ENCODE measurements at regions not wholly inside any gene's neighbourhood (a gene's known extent, or its start where the extent isn't known, plus 50 kb on each side); places are given as distances from the start of the nearest gene placed in this dataset.

DNA sequence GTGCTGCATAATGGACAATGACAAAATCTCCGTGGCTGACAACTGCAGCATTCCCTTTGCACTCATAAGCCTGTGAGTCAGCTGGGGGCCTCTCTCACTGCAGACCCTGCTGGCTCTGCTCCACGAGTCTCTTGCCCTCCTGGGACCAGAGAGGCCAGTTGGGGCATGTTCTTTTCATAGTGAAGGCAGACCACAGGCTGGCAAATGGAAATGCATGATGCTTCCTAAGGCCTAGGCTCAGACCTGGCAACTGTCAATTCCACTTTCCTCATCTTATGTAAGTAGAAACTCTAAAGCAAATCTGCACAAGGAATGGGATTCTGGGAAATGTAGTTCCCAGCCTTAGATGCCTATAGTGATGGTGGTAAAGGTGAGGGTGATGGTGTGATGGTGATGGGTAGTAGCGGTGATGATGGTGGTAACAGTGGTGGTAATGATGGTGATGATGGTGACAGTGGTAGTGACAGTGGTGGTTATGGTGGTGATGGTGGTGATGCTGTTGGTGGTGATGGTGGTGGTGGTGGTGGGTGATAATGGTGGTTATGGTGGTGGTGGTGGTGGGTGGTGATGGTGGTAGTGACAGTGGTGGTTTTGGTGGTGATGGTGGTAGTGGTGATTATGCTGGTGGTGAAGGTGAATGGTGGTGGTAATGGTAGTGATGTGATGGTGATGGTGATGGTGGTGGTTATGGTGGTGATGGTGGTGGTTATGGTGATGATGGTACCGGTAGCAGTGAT is 185.8 kb upstream of the ARL4C start:
- H2BK15ac ChIP-seq (ENCODE audit: low read depth, low read length): no peak overlapping the region
- Mint-ChIP-seq H3K4me3 (peak overlapping the region in 1 of 2 experiments; percentile 48; a peak in 2 of 5 replicates), H3K36me3 (ENCODE audit: insufficient read depth in 1 of 3, low read depth in 3 of 3) (peaks cover 3 to 23% (median 7%) of the 10 kb centered on the region in 3 experiments; a peak in 6 of 7 replicates), H3K27ac (peak overlapping the region; percentile 53 to 99 (median 54); a peak in 6 of 7 replicates), H3K27me3 (ENCODE audit: low read depth) (no peaks in the 10 kb centered on the region; the same call in 1 of the 2 replicates), H3K9me3 (peaks cover 10 to 16% of the 10 kb centered on the region in 2 experiments; a peak in 4 of 5 replicates), H3K4me1 (peaks cover 54 to 57% of the 10 kb centered on the region in 2 experiments)
- H3K56ac ChIP-seq (ENCODE audit: insufficient read length, low read depth, low read length): no peak overlapping the region
- no peak for DNase-seq
- TF ChIP-seq, protein P1, sequence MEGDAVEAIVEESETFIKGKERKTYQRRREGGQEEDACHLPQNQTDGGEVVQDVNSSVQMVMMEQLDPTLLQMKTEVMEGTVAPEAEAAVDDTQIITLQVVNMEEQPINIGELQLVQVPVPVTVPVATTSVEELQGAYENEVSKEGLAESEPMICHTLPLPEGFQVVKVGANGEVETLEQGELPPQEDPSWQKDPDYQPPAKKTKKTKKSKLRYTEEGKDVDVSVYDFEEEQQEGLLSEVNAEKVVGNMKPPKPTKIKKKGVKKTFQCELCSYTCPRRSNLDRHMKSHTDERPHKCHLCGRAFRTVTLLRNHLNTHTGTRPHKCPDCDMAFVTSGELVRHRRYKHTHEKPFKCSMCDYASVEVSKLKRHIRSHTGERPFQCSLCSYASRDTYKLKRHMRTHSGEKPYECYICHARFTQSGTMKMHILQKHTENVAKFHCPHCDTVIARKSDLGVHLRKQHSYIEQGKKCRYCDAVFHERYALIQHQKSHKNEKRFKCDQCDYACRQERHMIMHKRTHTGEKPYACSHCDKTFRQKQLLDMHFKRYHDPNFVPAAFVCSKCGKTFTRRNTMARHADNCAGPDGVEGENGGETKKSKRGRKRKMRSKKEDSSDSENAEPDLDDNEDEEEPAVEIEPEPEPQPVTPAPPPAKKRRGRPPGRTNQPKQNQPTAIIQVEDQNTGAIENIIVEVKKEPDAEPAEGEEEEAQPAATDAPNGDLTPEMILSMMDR (conservative IDR thresholded peaks at IDR 0.05): no peak
- H2BK5ac ChIP-seq (ENCODE audit: insufficient read length, low read length): no peak overlapping the region
- no peak overlapping the region for H4K5ac ChIP-seq (ENCODE audit: insufficient read length, low read depth, low read length)
- H3K79me1 ChIP-seq (ENCODE audit: insufficient read depth, low read depth, low read length, poor library complexity, severe bottlenecking): no peaks in the 10 kb centered on the region
- H2BK12ac ChIP-seq (ENCODE audit: insufficient read length, low read depth, low read length): no peak overlapping the region
- H4K8ac ChIP-seq (replicated peaks; ENCODE audit: insufficient read length, low read depth, low read length): no peak overlapping the region
- no peaks in the 10 kb centered on the region for H3K79me2 ChIP-seq (ENCODE audit: insufficient read depth, low read length)
- no peaks in the 10 kb centered on the region for H3K27me3 ChIP-seq (ENCODE audit: insufficient read depth, low read length)
- H4K20me1 ChIP-seq (ENCODE audit: control insufficient read depth, insufficient read depth, insufficient read length): no peaks in the 10 kb centered on the region
- no peak overlapping the region for H3K18ac ChIP-seq (ENCODE audit: insufficient read length, low read depth, low read length)
- H2BK120ac ChIP-seq (ENCODE audit: low read depth, low read length, poor library complexity, severe bottlenecking): no peak overlapping the region
- H3T11ph ChIP-seq (ENCODE audit: low read length): no peak overlapping the region
- no peaks in the 10 kb centered on the region for H3K23me2 ChIP-seq (ENCODE audit: insufficient read length, low read depth, low read length, poor library complexity, severe bottlenecking)
- no peaks in the 10 kb centered on the region for H3K9me3 ChIP-seq (ENCODE audit: control insufficient read depth, low read depth, low read length)
- no peak overlapping the region for H3K9ac ChIP-seq (ENCODE audit: extremely low read depth, insufficient read length, low read length)
- no peak overlapping the region for H3K4me2 ChIP-seq (ENCODE audit: insufficient read depth, insufficient read length, low read length)
- no peak overlapping the region for H3K27ac ChIP-seq (ENCODE audit: insufficient read length, low read depth, low read length)
- no peak overlapping the region for H2AFZ ChIP-seq (ENCODE audit: low read length)
- no peak overlapping the region for H3K23ac ChIP-seq (ENCODE audit: insufficient read length, low read depth, low read length)
- no peak overlapping the region for H2BK20ac ChIP-seq (ENCODE audit: low read depth, low read length, poor library complexity, severe bottlenecking)
- H2AK5ac ChIP-seq (ENCODE audit: insufficient read length, low read length): no peak overlapping the region
- peaks cover 10% of the 10 kb centered on the region for H3K4me1 ChIP-seq (ENCODE audit: insufficient read depth, low read length)
- WGBS (ENCODE audit: extremely low coverage, insufficient read length, low lambda C conversion rate): no CpG with 5 or more reads among the region's 4 CpGs
- H4K91ac ChIP-seq (ENCODE audit: insufficient read length, low read depth, low read length): no peak overlapping the region
- H3K4ac ChIP-seq (ENCODE audit: low read depth, low read length): no peak overlapping the region
- H3K14ac ChIP-seq (ENCODE audit: insufficient read depth, low read length): no peak overlapping the region
